Body of pancreas (tissue), 4 donors: ENCODE measurements at regions not wholly inside any gene's neighbourhood (a gene's known extent, or its start where the extent isn't known, plus 50 kb on each side); places are given as distances from the start of the nearest gene placed in this dataset.

Experiments
- CTCF ChIP-seq, 7 experiments: fragments of 450-650 bp in 4 of 7; fragments of 200-600 bp in 3 of 7; sonication (generic) in 3 of 7; IDR thresholded peaks; one replicate each; pipeline ENCODE4 v1.5.1; 2016 to 2019; ENCODE audit warnings: antibody characterized with exemption in 7 of 7
- POLR2A ChIP-seq, 3 donors: fragments of 450-650 bp; IDR thresholded peaks; one replicate each; pipeline ENCODE4 v1.6.1; 2016; ENCODE audit warnings: antibody characterized with exemption in 3 of 3, mild to moderate bottlenecking in 2 of 3

- no peak for TF ChIP-seq POLR2A (IDR thresholded peaks at IDR 0.05)
- TF ChIP-seq CTCF (IDR thresholded peaks at IDR 0.05) = no peak
Observed at GRCh38 chr12:97672870-97673269, 210.3 kb downstream of the RMST start.
